GM12892 (cell line): ENCODE measurements at regions not wholly inside any gene's neighbourhood (a gene's known extent, or its start where the extent isn't known, plus 50 kb on each side); places are given as distances from the start of the nearest gene placed in this dataset.

Experiments
- POLR2A ChIP-seq: IDR thresholded peaks from 2 replicates; pipeline ENCODE4 v1.6.1; 2011; ENCODE audit warnings: low read depth, low read length, control low read depth
- POLR2AphosphoS5 ChIP-seq: IDR thresholded peaks from 2 replicates; pipeline ENCODE4 v1.6.1; 2011; ENCODE audit warnings: low read depth, low read length, control low read depth

DNA sequence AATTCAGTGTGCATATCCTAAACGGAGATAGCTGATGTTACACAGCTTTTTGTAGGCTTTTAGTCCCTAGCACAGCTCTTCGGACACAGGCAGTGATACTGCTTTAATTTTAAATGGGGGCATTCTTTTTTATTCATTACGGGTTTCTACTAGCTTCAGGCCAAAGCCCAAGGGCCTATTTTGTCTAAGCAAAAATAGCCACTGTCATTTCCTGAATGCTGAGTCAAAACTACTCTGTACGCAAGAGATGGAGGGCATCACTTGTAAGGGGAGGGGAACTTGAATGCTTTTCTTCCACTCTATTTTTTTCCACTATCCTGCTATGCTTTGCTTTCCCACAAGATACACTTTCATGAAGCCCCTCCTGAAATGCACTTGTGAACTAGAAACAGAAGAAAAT lies 360.7 kb downstream of the PMP22 start:
- TF ChIP-seq POLR2A (no peak), POLR2AphosphoS5 (no peak)
